GM21360 (cell line): ENCODE measurements at regions not wholly inside any gene's neighbourhood (a gene's known extent, or its start where the extent isn't known, plus 50 kb on each side); places are given as distances from the start of the nearest gene placed in this dataset.

Source experiments
- ATAC-seq: cut with Tn5 transposase; IDR thresholded peaks from one replicate; pipeline ENCODE4 v1.9.1; 2021; ENCODE audit warnings: mild to moderate bottlenecking, moderate library complexity; ENCODE audit not compliant: unreplicated experiment

GRCh38 chr6:95071464-95071863 is 505.9 kb upstream of the MANEA start:
- no peak for ATAC-seq

GRCh38 chr6:95078457-95078856 is 498.9 kb upstream of the MANEA start:
- no peak for ATAC-seq

- no peak for ATAC-seq
These were observed 496.1 kb upstream of the MANEA start for GRCh38 chr6:95081231-95081630.

- no peak for ATAC-seq
These were observed 495.4 kb upstream of the MANEA start for GRCh38 chr6:95081949-95082348.

- ATAC-seq: no peak
These were observed 493.8 kb upstream of the MANEA start for GRCh38 chr6:95083506-95083905.

GRCh38 chr6:95084867-95085266 is 492.5 kb upstream of the MANEA start:
- ATAC-seq: no peak

GRCh38 chr6:95087394-95088097 is 489.8 kb upstream of the MANEA start:
- no peak for ATAC-seq

- ATAC-seq: peak; percentile 87
These were observed 485.4 kb upstream of the MANEA start for GRCh38 chr6:95091823-95092436.

GRCh38 chr6:95093154-95093553 is 484.2 kb upstream of the MANEA start:
- no peak for ATAC-seq

- ATAC-seq: no peak
These were observed 482.3 kb upstream of the MANEA start for GRCh38 chr6:95094751-95095663.

- ATAC-seq: no peak
These were observed 481.5 kb upstream of the MANEA start for GRCh38 chr6:95095855-95096254.

- no peak for ATAC-seq
These were observed 477.9 kb upstream of the MANEA start for GRCh38 chr6:95099410-95099809.

GRCh38 chr6:95109212-95109611 is 468.1 kb upstream of the MANEA start:
- ATAC-seq: no peak

GRCh38 chr6:95110767-95111166 is 466.6 kb upstream of the MANEA start:
- no peak for ATAC-seq

GRCh38 chr6:95117236-95117635 is 460.1 kb upstream of the MANEA start:
- ATAC-seq: no peak

- no peak for ATAC-seq
These were observed 457.4 kb upstream of the MANEA start for GRCh38 chr6:95119927-95120326.

- ATAC-seq: no peak
These were observed 456.4 kb upstream of the MANEA start for GRCh38 chr6:95120984-95121383.

GRCh38 chr6:95127261-95127660 is 450.1 kb upstream of the MANEA start:
- ATAC-seq: no peak

- ATAC-seq: no peak
These were observed 448.9 kb upstream of the MANEA start for GRCh38 chr6:95128439-95128838.

- no peak for ATAC-seq
These were observed 448.4 kb upstream of the MANEA start for GRCh38 chr6:95128947-95129346.

GRCh38 chr6:95133578-95133977 is 443.8 kb upstream of the MANEA start:
- ATAC-seq: no peak

- no peak for ATAC-seq
These were observed 442.2 kb upstream of the MANEA start for GRCh38 chr6:95135182-95135581.
